ENCODE measurements at regions not wholly inside any gene's neighbourhood (a gene's known extent, or its start where the extent isn't known, plus 50 kb on each side); places are given as distances from the start of the nearest gene placed in this dataset.
"Not testable (repeated sequence)": the region's sequence is repeated elsewhere in the genome, so short reads cannot be mapped to it uniquely, and the experiment has no call there.

DNA sequence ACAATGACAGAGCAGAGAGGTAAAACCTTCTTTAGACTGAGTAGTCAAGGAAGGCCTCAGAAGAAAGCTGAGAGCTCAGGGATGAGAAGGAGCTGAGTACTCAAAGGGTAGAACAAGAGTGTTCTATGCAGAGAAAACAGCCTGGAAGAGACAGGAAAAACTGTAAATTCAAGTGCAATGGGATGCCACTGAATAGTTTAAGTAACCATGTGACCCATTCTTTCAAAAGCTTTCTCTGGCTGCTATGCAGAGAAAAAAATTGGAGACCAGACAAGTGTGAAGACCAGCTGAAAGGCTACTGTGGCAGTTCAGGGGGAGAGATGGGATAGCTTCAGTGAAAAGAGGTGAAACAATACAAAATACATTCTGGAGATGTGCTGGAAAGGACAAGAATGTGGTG, 61.3 kb upstream of the RNF38 start:
- Mint-ChIP-seq H3K36me3 (ENCODE audit: low read depth, unreplicated experiment) (peaks cover 11% of the 10 kb centered on the region), H3K27ac (ENCODE audit: unreplicated experiment) (peak overlapping the region; percentile 30), H3K4me1 (ENCODE audit: low read depth, unreplicated experiment) (peaks cover 22% of the 10 kb centered on the region), H3K9me3 (ENCODE audit: unreplicated experiment) (no peaks in the 10 kb centered on the region), H3K4me3 (ENCODE audit: unreplicated experiment) (no peak overlapping the region), H3K27me3 (ENCODE audit: low read depth, unreplicated experiment) (no peaks in the 10 kb centered on the region)
- Histone ChIP-seq H2AFZ (ENCODE audit: low read depth, low read length) (no peak overlapping the region), H3K27ac (ENCODE audit: low read depth, low read length) (no peak overlapping the region), H4K20me1 (ENCODE audit: insufficient read depth, low read length) (peaks cover 41% of the 10 kb centered on the region), H3K9ac (ENCODE audit: low read length) (no peak overlapping the region), H3K9me3 (ENCODE audit: insufficient read depth, low read depth, low read length) (no peaks in the 10 kb centered on the region), H3K36me3 (ENCODE audit: insufficient read depth, low read length) (peaks cover 3% of the 10 kb centered on the region), H3K4me3 (ENCODE audit: insufficient read depth, low read depth, low read length) (no peak overlapping the region), H3K4me1 (ENCODE audit: insufficient read depth, low read length) (peaks cover 4% of the 10 kb centered on the region), H3K4me2 (ENCODE audit: low read length) (no peak overlapping the region), H3K79me2 (ENCODE audit: insufficient read depth, low read length) (peaks cover 27% of the 10 kb centered on the region), H3K27me3 (ENCODE audit: insufficient read depth, low read length) (no peaks in the 10 kb centered on the region)
- no peak for FAIRE-seq
- TF ChIP-seq CTCF (IDR thresholded peaks at IDR 0.05; ENCODE audit: insufficient read depth, low read depth, low read length) (no peak), EZH2 (IDR thresholded peaks at IDR 0.05; ENCODE audit: insufficient read depth, low read length) (no peak)
- peak; percentile 27 for DNase-seq (ENCODE audit: low read depth)

DNA sequence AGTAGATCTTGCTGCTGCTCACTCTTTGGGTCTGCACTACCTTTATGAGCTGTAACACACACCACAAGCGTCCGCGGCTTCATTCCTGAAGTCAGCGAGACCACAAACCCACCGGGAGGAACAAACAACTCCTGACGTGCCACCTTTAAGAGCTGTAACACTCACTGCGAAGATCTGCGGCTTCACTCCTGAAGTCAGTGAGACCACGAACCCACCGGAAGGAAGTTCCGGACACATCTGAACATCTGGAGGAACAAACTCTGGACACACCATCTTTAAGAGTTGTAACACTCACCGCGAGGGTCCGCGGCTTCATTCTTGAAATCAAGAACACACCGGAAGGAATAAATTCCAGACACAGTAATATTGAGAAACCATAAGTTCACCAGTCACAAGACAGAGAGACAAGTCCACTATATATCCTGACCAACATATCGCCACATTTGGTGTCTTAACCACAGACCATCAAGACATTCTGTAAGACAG, 58.4 kb upstream of the RNF38 start:
- peaks cover 23% of the 10 kb centered on the region for H3K4me1 Mint-ChIP-seq (ENCODE audit: low read depth, unreplicated experiment)

GRCh38 chr9:36457836-36458429, 57.9 kb upstream of the RNF38 start:
- H3K4me1 ChIP-seq (ENCODE audit: insufficient read depth, low read length), result peaks cover 4% of the 10 kb centered on the region
- H3K79me2 ChIP-seq (ENCODE audit: insufficient read depth, low read length), result peaks cover 19% of the 10 kb centered on the region
- no peak overlapping the region for H3K4me2 ChIP-seq (ENCODE audit: low read length)
- TF ChIP-seq EZH2 (IDR thresholded peaks at IDR 0.05; ENCODE audit: insufficient read depth, low read length) (no peak), CTCF (IDR thresholded peaks at IDR 0.05; ENCODE audit: insufficient read depth, low read depth, low read length) (no peak)
- no peak overlapping the region for H3K9ac ChIP-seq (ENCODE audit: low read length)
- FAIRE-seq (no peak), DNase-seq (ENCODE audit: low read depth) (no peak)
- no peak overlapping the region for H2AFZ ChIP-seq (ENCODE audit: low read depth, low read length)
- H3K27ac ChIP-seq (ENCODE audit: low read depth, low read length), result no peak overlapping the region
- no peak overlapping the region for H3K27ac Mint-ChIP-seq (ENCODE audit: unreplicated experiment)
- H3K4me3 ChIP-seq (ENCODE audit: insufficient read depth, low read depth, low read length), result no peak overlapping the region
- H3K36me3 ChIP-seq (ENCODE audit: insufficient read depth, low read length), result peaks cover 3% of the 10 kb centered on the region
- H3K27me3 Mint-ChIP-seq (ENCODE audit: low read depth, unreplicated experiment), result no peaks in the 10 kb centered on the region
- H4K20me1 ChIP-seq (ENCODE audit: insufficient read depth, low read length), result peaks cover 37% of the 10 kb centered on the region
- H3K9me3 ChIP-seq (ENCODE audit: insufficient read depth, low read depth, low read length), result no peaks in the 10 kb centered on the region
- peaks cover 7% of the 10 kb centered on the region for H3K36me3 Mint-ChIP-seq (ENCODE audit: low read depth, unreplicated experiment)
- H3K27me3 ChIP-seq (ENCODE audit: insufficient read depth, low read length), result no peaks in the 10 kb centered on the region
- peaks cover 23% of the 10 kb centered on the region for H3K4me1 Mint-ChIP-seq (ENCODE audit: low read depth, unreplicated experiment)
- H3K4me3 Mint-ChIP-seq (ENCODE audit: unreplicated experiment), result no peak overlapping the region
- no peaks in the 10 kb centered on the region for H3K9me3 Mint-ChIP-seq (ENCODE audit: unreplicated experiment)

More for the DNA sequence above, 58.4 kb upstream of the RNF38 start:
- FAIRE-seq; H3K9ac ChIP-seq (ENCODE audit: low read length); H3K4me3 Mint-ChIP-seq (ENCODE audit: unreplicated experiment); H3K27me3 ChIP-seq (ENCODE audit: insufficient read depth, low read length); H3K36me3 Mint-ChIP-seq (ENCODE audit: low read depth, unreplicated experiment); H3K9me3 Mint-ChIP-seq (ENCODE audit: unreplicated experiment); H2AFZ ChIP-seq (ENCODE audit: low read depth, low read length); H3K36me3 ChIP-seq (ENCODE audit: insufficient read depth, low read length); H3K27ac ChIP-seq (ENCODE audit: low read depth, low read length); H3K4me3 ChIP-seq (ENCODE audit: insufficient read depth, low read depth, low read length); H3K27me3 Mint-ChIP-seq (ENCODE audit: low read depth, unreplicated experiment); DNase-seq (ENCODE audit: low read depth); H3K9me3 ChIP-seq (ENCODE audit: insufficient read depth, low read depth, low read length); H3K27ac Mint-ChIP-seq (ENCODE audit: unreplicated experiment); H3K4me1 ChIP-seq (ENCODE audit: insufficient read depth, low read length); H3K4me2 ChIP-seq (ENCODE audit: low read length): not testable (repeated sequence)
- H3K79me2 ChIP-seq (ENCODE audit: insufficient read depth, low read length), result peaks cover 25% of the 10 kb centered on the region
- peaks cover 40% of the 10 kb centered on the region for H4K20me1 ChIP-seq (ENCODE audit: insufficient read depth, low read length)

Data from astrocyte (in vitro differentiated cells and primary cell).